ENCODE measurements at regions not wholly inside any gene's neighbourhood (a gene's known extent, or its start where the extent isn't known, plus 50 kb on each side); places are given as distances from the start of the nearest gene placed in this dataset.

DNA sequence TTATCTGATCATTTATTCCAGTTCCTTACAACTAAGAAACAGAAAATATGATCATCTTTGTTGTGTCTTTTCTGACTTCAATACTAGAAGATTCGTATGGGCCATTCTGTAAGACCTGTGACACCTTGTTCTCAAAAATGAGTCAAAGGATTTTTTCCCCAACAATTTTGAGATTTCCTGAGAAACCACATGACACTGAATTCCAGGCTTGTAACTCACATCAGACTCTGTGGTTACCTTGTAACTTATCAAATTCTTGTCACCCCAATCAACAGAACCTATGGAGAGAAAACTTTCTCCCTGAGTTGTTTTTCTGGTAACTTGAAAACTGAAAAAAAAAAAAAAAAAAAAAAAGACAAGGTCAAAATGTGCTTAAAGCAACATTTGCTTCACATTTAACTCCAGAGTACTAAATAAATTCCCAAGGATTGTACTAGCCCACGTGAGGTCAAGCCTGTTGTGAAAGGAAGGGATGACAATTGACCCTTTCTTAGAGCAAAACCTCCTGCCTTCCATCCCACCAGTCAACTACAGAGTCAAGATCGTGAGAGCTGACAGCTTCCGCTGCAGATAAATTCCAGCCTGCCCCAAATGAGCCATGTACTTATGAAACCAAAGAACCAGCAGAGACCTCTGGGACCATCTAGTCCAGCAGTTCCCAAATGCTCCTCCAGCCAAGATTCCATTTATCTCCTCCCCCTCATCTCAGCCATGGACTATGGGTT lies 140.3 kb downstream of the TBX18 start:
- WGBS, 2 donors (ENCODE audit: low coverage in 1 of 2) = 4 to 33% methylated on average over 2 to 4 of the region's 4 CpGs
- TF ChIP-seq POLR2A (IDR thresholded peaks at IDR 0.05) (no peak), EP300 (IDR thresholded peaks at IDR 0.05; ENCODE audit: low read depth) (no peak), POLR2AphosphoS5 (IDR thresholded peaks at IDR 0.05) (no peak)
- TF ChIP-seq, protein P1, sequence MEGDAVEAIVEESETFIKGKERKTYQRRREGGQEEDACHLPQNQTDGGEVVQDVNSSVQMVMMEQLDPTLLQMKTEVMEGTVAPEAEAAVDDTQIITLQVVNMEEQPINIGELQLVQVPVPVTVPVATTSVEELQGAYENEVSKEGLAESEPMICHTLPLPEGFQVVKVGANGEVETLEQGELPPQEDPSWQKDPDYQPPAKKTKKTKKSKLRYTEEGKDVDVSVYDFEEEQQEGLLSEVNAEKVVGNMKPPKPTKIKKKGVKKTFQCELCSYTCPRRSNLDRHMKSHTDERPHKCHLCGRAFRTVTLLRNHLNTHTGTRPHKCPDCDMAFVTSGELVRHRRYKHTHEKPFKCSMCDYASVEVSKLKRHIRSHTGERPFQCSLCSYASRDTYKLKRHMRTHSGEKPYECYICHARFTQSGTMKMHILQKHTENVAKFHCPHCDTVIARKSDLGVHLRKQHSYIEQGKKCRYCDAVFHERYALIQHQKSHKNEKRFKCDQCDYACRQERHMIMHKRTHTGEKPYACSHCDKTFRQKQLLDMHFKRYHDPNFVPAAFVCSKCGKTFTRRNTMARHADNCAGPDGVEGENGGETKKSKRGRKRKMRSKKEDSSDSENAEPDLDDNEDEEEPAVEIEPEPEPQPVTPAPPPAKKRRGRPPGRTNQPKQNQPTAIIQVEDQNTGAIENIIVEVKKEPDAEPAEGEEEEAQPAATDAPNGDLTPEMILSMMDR (IDR thresholded peaks at IDR 0.05) = no peak
- no peak overlapping the region for H3K27ac ChIP-seq
- no peaks in the 10 kb centered on the region for H3K27me3 ChIP-seq
- no peak for DNase-seq
- no peaks in the 10 kb centered on the region for H3K36me3 ChIP-seq
- no peaks in the 10 kb centered on the region for H3K4me1 ChIP-seq
- in situ Hi-C loops (cut with MboI; ENCODE audit: low pct_ligation_motif_present in 1 of 4, low pct_unique_long_range_greater_than_20kb in 1 of 4, low sequenced_read_pairs in 3 of 4) = no loop called here
- intact Hi-C loops (cut with DNase I; ENCODE audit: low total_unique reads) = no loop called here
- no peaks in the 10 kb centered on the region for H3K9me3 ChIP-seq
- H3K4me3 ChIP-seq = no peak overlapping the region

DNA sequence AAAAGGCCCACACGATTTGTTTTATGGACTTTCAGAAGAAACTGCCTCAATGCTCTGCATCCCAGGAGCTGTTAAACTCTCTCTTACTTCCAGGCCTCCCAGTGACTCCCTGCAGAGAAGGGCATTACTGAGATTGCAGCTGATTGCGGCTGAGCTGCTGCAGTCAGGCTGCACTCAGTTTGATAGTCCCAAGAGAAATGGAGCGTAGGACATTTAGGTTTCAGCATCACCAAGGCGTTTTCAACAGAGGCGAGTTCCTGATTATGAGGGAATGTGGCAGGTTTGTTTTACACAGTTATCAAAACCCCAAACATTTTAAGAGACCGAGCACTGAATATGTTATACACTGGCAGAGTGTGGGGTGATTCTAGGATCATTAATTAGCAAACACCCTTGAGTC lies 145.6 kb downstream of the TBX18 start:
- Histone ChIP-seq H3K9me3 (no peaks in the 10 kb centered on the region), H3K27me3 (no peaks in the 10 kb centered on the region)
- in situ Hi-C loops (cut with MboI; ENCODE audit: low pct_ligation_motif_present in 1 of 4, low pct_unique_long_range_greater_than_20kb in 1 of 4, low sequenced_read_pairs in 3 of 4) = no loop called here

DNA sequence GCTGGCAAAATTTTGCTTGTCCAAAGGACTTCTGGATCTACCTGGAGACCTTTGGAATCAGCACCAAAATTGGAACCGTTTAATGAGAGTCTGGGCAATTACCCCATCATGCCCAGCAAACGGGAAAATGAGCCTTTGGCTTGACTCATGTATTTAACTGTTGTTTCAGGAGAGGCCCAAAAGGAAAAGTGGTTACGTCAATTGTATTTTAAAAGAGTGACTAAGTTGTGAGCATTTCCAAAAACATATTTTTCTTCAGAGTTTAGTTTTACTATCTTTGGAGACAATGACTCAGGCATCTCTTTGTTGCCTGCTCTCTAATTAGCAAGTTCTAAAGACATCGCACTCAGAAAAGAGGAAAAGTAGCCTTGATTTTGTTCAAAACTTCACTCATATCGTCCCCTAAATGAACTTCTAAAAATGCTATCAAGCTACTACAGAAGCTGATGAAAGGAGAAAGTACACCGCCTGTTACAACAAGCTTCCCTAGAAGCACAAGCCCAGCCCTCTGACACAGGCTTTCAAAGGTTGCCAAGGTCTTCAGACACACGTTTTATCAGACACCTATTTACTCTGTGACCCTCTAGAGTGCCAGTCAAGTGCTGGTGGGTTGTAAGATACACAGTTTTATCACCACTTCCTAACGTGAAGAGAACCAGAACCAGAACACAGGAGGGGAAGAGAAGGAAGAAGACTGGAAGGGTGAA lies 146.2 kb downstream of the TBX18 start:
- no peak overlapping the region for H3K27ac ChIP-seq
- no peak overlapping the region for H3K4me3 ChIP-seq
- no peaks in the 10 kb centered on the region for H3K36me3 ChIP-seq
- in situ Hi-C loops (cut with MboI; ENCODE audit: low pct_ligation_motif_present in 1 of 4, low pct_unique_long_range_greater_than_20kb in 1 of 4, low sequenced_read_pairs in 3 of 4) (no loop called here), intact Hi-C loops (cut with DNase I; ENCODE audit: low total_unique reads) (no loop called here)
- TF ChIP-seq POLR2AphosphoS5 (IDR thresholded peaks at IDR 0.05) (no peak), POLR2A (IDR thresholded peaks at IDR 0.05) (no peak), EP300 (IDR thresholded peaks at IDR 0.05; ENCODE audit: low read depth) (no peak)
- TF ChIP-seq, protein P1 (IDR thresholded peaks at IDR 0.05) = no peak
- no peaks in the 10 kb centered on the region for H3K27me3 ChIP-seq
- 62% methylated on average over 5 to 8 of the region's 8 CpGs for WGBS, 2 donors (ENCODE audit: low coverage in 1 of 2)
- no peaks in the 10 kb centered on the region for H3K9me3 ChIP-seq
- no peak for DNase-seq
- no peaks in the 10 kb centered on the region for H3K4me1 ChIP-seq

More for the DNA sequence above, 145.6 kb downstream of the TBX18 start:
- TF ChIP-seq EP300 (IDR thresholded peaks at IDR 0.05; ENCODE audit: low read depth) (no peak), POLR2AphosphoS5 (IDR thresholded peaks at IDR 0.05) (no peak), POLR2A (IDR thresholded peaks at IDR 0.05) (no peak)
- TF ChIP-seq, protein P1 (IDR thresholded peaks at IDR 0.05) = no peak
- Histone ChIP-seq H3K4me3 (no peak overlapping the region), H3K36me3 (no peaks in the 10 kb centered on the region), H3K4me1 (no peaks in the 10 kb centered on the region), H3K27ac (no peak overlapping the region)
- DNase-seq = no peak
- WGBS, 2 donors (ENCODE audit: low coverage in 1 of 2) = 0 to 52% methylated on average over 1 to 6 of the region's 6 CpGs
- intact Hi-C loops (cut with DNase I; ENCODE audit: low total_unique reads) = no loop called here

DNA sequence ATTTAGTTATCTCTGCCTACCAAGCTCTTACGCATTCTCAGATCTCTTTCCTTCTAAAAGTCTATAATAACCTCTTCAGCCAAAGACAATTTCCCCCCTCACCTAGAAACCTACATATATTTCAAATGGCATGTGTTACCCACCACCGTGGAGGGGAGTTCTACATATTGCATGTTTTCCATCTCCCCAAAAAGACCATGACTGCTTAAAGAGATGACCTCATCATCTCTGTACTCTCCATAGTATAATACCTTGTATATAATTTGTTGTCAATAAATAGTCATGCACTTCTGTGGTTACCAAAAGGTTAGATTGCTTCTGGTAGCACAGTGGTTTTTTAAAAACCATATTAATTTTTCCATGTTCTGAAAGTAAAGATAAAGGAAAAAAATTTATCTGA lies 148.4 kb downstream of the TBX18 start:
- Histone ChIP-seq H3K4me1 (no peaks in the 10 kb centered on the region), H3K9me3 (no peaks in the 10 kb centered on the region), H3K36me3 (no peaks in the 10 kb centered on the region), H3K27me3 (no peaks in the 10 kb centered on the region), H3K27ac (no peak overlapping the region), H3K4me3 (no peak overlapping the region)
- intact Hi-C loops (cut with DNase I; ENCODE audit: low total_unique reads) (no loop called here), in situ Hi-C loops (cut with MboI; ENCODE audit: low pct_ligation_motif_present in 1 of 4, low pct_unique_long_range_greater_than_20kb in 1 of 4, low sequenced_read_pairs in 3 of 4) (no loop called here)
- TF ChIP-seq POLR2AphosphoS5 (IDR thresholded peaks at IDR 0.05) = no peak
- no peak for TF ChIP-seq EP300 (IDR thresholded peaks at IDR 0.05; ENCODE audit: low read depth)
- TF ChIP-seq POLR2A (IDR thresholded peaks at IDR 0.05) = no peak
- TF ChIP-seq, protein P1 (IDR thresholded peaks at IDR 0.05) = no peak
- 87 to 92% methylated on average over 1 to 2 of the region's 2 CpGs for WGBS, 2 donors (ENCODE audit: low coverage in 1 of 2)
- DNase-seq = no peak
